ENCODE measurements at regions not wholly inside any gene's neighbourhood (a gene's known extent, or its start where the extent isn't known, plus 50 kb on each side); places are given as distances from the start of the nearest gene placed in this dataset.
"Not testable (repeated sequence)": the region's sequence is repeated elsewhere in the genome, so short reads cannot be mapped to it uniquely, and the experiment has no call there.

DNA sequence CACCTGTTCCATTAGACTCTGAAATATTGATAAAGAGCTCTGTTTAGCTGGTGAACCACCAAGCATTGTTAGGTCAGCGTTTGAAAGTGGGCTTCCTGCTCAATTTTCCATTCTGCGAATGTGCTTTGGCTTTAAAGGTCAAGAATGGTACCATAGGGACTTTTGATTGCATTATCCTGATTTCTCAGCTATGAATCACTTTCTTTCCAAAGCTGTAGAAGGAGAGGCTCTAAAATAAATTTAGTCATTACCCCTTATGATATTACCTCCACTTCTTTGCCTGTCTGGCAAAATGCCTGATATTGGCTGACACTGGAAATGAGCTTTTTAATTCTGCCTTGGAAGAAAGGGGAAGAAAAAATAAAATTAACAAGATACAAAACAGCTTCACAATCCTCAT lies 237.2 kb upstream of the CTNND2 start:
- Histone ChIP-seq H3K4me1 (ENCODE audit: control insufficient read depth in 1 of 2, low read depth in 2 of 2) (no peaks in the 10 kb centered on the region), H3K9me3 (no peaks in the 10 kb centered on the region), H3K4me3 (no peak overlapping the region), H3K27me3 (replicated peaks; ENCODE audit: insufficient read depth) (no peaks in the 10 kb centered on the region), H3K27ac (no peak overlapping the region), H3K36me3 (no peaks in the 10 kb centered on the region)
- DNase-seq (ENCODE audit: low spot score) (no peak), ATAC-seq (ENCODE audit: insufficient number of reproducible peaks, low FRiP score, low read depth) (no peak)
- TF ChIP-seq CTCF (IDR thresholded peaks at IDR 0.05) = no peak

DNA sequence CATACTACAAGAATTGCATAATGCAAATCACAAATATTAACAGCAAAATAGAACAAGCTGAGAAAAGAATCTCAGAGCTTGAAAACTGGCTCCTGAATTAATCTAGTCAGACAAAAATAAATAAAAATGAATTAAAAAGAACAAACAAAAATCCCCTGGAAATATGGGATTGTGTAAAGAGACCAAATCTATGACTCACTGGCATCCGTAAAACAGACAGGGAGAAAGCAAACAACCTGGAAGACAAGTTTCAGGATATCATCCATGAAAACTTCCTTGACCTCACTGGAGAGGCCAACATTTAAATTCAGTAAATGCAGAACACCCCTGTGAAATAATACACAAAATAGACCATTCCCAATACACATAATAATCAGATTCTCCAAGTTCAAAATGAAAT lies 229.3 kb upstream of the CTNND2 start:
- DNase-seq (ENCODE audit: low spot score) = no peak
- H3K4me1 ChIP-seq (ENCODE audit: control insufficient read depth in 1 of 2, low read depth in 2 of 2) = no peaks in the 10 kb centered on the region
- H3K4me3 ChIP-seq = no peak overlapping the region
- ATAC-seq (ENCODE audit: insufficient number of reproducible peaks, low FRiP score, low read depth) = no peak
- TF ChIP-seq CTCF (IDR thresholded peaks at IDR 0.05) = no peak
- H3K27ac ChIP-seq = no peak overlapping the region
- H3K36me3 ChIP-seq = no peaks in the 10 kb centered on the region
- H3K27me3 ChIP-seq (replicated peaks; ENCODE audit: insufficient read depth) = no peaks in the 10 kb centered on the region
- H3K9me3 ChIP-seq = no peaks in the 10 kb centered on the region

- not testable (repeated sequence) for H3K9me3 ChIP-seq; ATAC-seq (ENCODE audit: insufficient number of reproducible peaks, low FRiP score, low read depth); DNase-seq (ENCODE audit: low spot score)
Observed at GRCh38 chr5:12131020-12131419, 226.8 kb upstream of the CTNND2 start.

DNA sequence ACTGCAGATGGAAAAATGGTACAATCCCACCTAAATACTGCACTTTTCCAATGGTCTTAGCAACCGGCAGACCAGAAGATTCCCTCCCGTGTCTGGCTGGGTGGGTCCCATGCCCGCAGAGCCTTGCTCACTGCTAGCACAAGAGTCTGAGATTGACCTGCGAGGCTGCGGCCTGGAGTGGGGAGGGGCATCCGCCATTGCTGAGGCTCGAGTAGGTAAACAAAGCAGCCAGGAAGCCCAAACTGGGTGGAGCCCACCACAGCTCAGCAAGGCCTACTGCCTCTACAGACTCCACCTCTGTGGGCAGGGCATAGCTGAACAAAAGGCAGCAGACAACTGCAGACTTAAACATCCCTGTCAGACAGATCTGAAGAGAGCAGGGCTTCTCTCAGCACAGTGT lies 221.6 kb upstream of the CTNND2 start:
- Histone ChIP-seq H3K4me3 (no peak overlapping the region), H3K27me3 (replicated peaks; ENCODE audit: insufficient read depth) (no peaks in the 10 kb centered on the region), H3K36me3 (no peaks in the 10 kb centered on the region), H3K9me3 (no peaks in the 10 kb centered on the region), H3K27ac (no peak overlapping the region), H3K4me1 (ENCODE audit: control insufficient read depth in 1 of 2, low read depth in 2 of 2) (no peaks in the 10 kb centered on the region)
- DNase-seq (ENCODE audit: low spot score) (no peak), ATAC-seq (ENCODE audit: insufficient number of reproducible peaks, low FRiP score, low read depth) (no peak)
- TF ChIP-seq CTCF (IDR thresholded peaks at IDR 0.05) = no peak

More at GRCh38 chr5:12131020-12131419, 226.8 kb upstream of the CTNND2 start:
- not testable (repeated sequence) for H3K4me3 ChIP-seq; H3K36me3 ChIP-seq; H3K4me1 ChIP-seq (ENCODE audit: control insufficient read depth in 1 of 2, low read depth in 2 of 2); H3K27me3 ChIP-seq (replicated peaks; ENCODE audit: insufficient read depth); H3K27ac ChIP-seq

GRCh38 chr5:12119657-12120056 lies 215.4 kb upstream of the CTNND2 start:
- no peak for TF ChIP-seq CTCF (IDR thresholded peaks at IDR 0.05)
- Histone ChIP-seq H3K4me3 (no peak overlapping the region), H3K4me1 (ENCODE audit: control insufficient read depth in 1 of 2, low read depth in 2 of 2) (no peaks in the 10 kb centered on the region), H3K27me3 (replicated peaks; ENCODE audit: insufficient read depth) (no peaks in the 10 kb centered on the region), H3K27ac (no peak overlapping the region), H3K36me3 (no peaks in the 10 kb centered on the region), H3K9me3 (no peaks in the 10 kb centered on the region)
- ATAC-seq (ENCODE audit: insufficient number of reproducible peaks, low FRiP score, low read depth) (no peak), DNase-seq (ENCODE audit: low spot score) (no peak)

- TF ChIP-seq CTCF (IDR thresholded peaks at IDR 0.05) = no peak
- Histone ChIP-seq H3K27me3 (replicated peaks; ENCODE audit: insufficient read depth) (no peaks in the 10 kb centered on the region), H3K27ac (no peak overlapping the region), H3K9me3 (no peaks in the 10 kb centered on the region), H3K36me3 (no peaks in the 10 kb centered on the region), H3K4me1 (ENCODE audit: control insufficient read depth in 1 of 2, low read depth in 2 of 2) (no peaks in the 10 kb centered on the region), H3K4me3 (no peak overlapping the region)
- DNase-seq (ENCODE audit: low spot score) (no peak), ATAC-seq (ENCODE audit: insufficient number of reproducible peaks, low FRiP score, low read depth) (no peak)
Observed at GRCh38 chr5:12114075-12114474, 209.8 kb upstream of the CTNND2 start.

Measured in thoracic aorta (tissue), 2 donors.